Esophagus squamous epithelium (tissue), 5 donors: ENCODE measurements at regions not wholly inside any gene's neighbourhood (a gene's known extent, or its start where the extent isn't known, plus 50 kb on each side); places are given as distances from the start of the nearest gene placed in this dataset.
"Not testable (repeated sequence)": the region's sequence is repeated elsewhere in the genome, so short reads cannot be mapped to it uniquely, and the experiment has no call there.

ENCODE experiments used
- DNase-seq: peaks from one replicate; lab custom pipeline; 2025; lab: John Stamatoyannopoulos, UW
- H3K27ac ChIP-seq, 4 donors: fragments of 200-600 bp; sonication (generic); one replicate each; pipeline ENCODE4 v1.5.1; 2016 to 2019; ENCODE audit warnings: mild to moderate bottlenecking in 1 of 4
- H3K27me3 ChIP-seq, 4 donors: fragments of 200-600 bp; sonication (generic); 1 replicate in 3 of 4; 2 replicates in 1 of 4; pipeline versions ENCODE4 v1.5.1 to v1.6.0; 2017 to 2021; ENCODE audit warnings: antibody characterized with exemption in 1 of 4
- H3K36me3 ChIP-seq, 3 donors: fragments of 200-600 bp; sonication (generic); one replicate each; pipeline ENCODE4 v1.5.1; 2016 to 2019
- H3K4me1 ChIP-seq, 3 donors: fragments of 200-600 bp; sonication (generic); one replicate each; pipeline ENCODE4 v1.5.1; 2017 to 2019
- H3K4me3 ChIP-seq, 4 donors: fragments of 200-600 bp; sonication (generic); 1 replicate in 3 of 4; 2 replicates in 1 of 4; pipeline ENCODE4 v1.5.1; 2016 to 2019; ENCODE audit warnings: mild to moderate bottlenecking in 2 of 4, moderate library complexity in 1 of 4
- H3K9me3 ChIP-seq, 3 donors: fragments of 200-600 bp; sonication (generic); one replicate each; pipeline ENCODE4 v1.5.1; 2016 to 2019
- POLR2A ChIP-seq, 4 donors: fragments of 450-650 bp; IDR thresholded peaks; one replicate each; pipeline ENCODE4 v1.6.1; 2017; ENCODE audit warnings: antibody characterized with exemption in 4 of 4, mild to moderate bottlenecking in 4 of 4, moderate library complexity in 3 of 4
- WGBS, 2 donors: methylation state at CpG; one replicate each; pipeline ENCODE4 v1.1.5; 2018; 5-methylcytosine and 5-hydroxymethylcytosine counted together
- intact Hi-C: fragments of 100-400 bp; cut with DNase I; formaldehyde crosslinking; loops from one replicate; pipeline ENCODE4 v1.15.0; 2022
- TF ChIP-seq, protein P1 (sequence below), 6 experiments: fragments of 450-650 bp in 4 of 6; fragments of 200-600 bp in 2 of 6; sonication (generic) in 2 of 6; IDR thresholded peaks; one replicate each; pipeline ENCODE4 v1.5.1; 2016 to 2019; ENCODE audit warnings: antibody characterized with exemption in 6 of 6, mild to moderate bottlenecking in 4 of 6, moderate library complexity in 4 of 6
- donor health status: DM: yes; HTN: yes; CAD: no.

DNA sequence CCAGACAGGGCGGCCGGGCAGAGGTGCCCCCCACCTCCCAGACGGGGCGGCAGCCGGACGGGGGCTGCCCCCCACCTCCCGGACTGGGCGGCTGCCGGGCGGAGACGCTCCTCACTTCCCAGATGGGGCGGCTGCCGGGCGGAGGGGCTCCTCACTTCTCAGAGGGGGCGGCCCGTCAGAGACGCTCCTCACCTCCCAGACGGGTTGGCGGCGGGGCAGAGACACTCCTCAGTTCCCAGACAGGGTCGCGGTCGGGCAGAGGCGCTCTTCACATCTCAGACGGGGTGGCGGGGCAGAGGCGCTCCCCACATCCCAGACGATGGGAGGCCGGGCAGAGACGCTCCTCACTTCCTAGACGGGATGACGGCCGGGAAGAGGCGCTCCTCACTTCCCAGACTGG lies 68.5 kb upstream of the GPC4 start:
- H3K4me1 ChIP-seq, intact Hi-C loops, H3K36me3 ChIP-seq, H3K27ac ChIP-seq, H3K4me3 ChIP-seq, H3K27me3 ChIP-seq, DNase-seq, H3K9me3 ChIP-seq: not testable (repeated sequence)
- WGBS, 2 donors = no CpG with 5 or more reads among the region's 34 CpGs

DNA sequence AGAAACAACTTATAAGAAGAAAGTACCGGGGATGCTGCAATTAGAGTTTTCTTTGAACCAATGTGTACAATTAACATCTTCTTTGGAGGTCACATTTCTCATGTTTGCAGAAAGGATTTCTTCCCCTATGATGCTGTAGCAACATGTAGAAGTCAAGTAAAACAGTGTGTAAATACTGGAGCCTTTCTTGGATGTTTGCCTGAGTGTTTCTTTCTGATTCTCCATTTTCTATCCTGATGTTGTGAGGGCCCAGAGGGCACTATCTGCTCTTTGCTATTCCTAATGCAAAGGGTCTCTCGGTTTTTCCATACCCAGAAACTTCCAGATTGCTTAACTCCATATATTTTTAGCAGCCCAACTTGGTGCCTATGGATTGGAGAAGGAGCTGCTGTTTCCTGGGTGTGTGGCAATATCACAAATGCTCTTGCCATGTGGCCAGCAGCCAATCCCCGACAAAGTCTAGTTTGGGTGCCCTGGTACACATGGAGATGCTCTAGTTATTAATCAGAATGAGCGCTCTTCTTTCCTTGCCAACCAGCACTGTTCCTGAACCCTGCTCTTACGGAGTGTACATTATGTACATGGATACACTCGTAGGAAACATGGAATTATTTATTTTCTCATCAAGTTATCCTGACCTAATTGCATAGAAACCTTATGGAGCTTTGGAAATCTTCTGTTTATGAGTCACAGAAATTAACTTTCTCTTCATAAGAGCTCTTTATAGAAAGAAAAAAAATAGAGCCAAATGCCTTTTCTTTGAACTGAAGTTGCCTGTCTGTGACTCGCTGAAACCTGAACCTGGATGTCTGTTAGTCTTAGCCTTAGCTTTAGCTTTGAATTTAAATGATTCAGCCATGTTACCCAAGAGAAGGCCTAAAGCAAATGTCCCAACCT lies 67.0 kb upstream of the GPC4 start:
- Histone ChIP-seq H3K27ac (peak overlapping the region in 1 of 4 donors; percentile 50), H3K9me3 (no peaks in the 10 kb centered on the region), H3K4me1 (no peaks in the 10 kb centered on the region), H3K4me3 (no peak overlapping the region), H3K27me3 (no peaks in the 10 kb centered on the region), H3K36me3 (no peaks in the 10 kb centered on the region)
- intact Hi-C loops = no loop called here
- no peak for DNase-seq
- TF ChIP-seq, protein P1, sequence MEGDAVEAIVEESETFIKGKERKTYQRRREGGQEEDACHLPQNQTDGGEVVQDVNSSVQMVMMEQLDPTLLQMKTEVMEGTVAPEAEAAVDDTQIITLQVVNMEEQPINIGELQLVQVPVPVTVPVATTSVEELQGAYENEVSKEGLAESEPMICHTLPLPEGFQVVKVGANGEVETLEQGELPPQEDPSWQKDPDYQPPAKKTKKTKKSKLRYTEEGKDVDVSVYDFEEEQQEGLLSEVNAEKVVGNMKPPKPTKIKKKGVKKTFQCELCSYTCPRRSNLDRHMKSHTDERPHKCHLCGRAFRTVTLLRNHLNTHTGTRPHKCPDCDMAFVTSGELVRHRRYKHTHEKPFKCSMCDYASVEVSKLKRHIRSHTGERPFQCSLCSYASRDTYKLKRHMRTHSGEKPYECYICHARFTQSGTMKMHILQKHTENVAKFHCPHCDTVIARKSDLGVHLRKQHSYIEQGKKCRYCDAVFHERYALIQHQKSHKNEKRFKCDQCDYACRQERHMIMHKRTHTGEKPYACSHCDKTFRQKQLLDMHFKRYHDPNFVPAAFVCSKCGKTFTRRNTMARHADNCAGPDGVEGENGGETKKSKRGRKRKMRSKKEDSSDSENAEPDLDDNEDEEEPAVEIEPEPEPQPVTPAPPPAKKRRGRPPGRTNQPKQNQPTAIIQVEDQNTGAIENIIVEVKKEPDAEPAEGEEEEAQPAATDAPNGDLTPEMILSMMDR (IDR thresholded peaks at IDR 0.05) = no peak
- TF ChIP-seq POLR2A (IDR thresholded peaks at IDR 0.05) = no peak
- WGBS, 2 donors = 19 to 38% methylated on average over 5 to 7 of the region's 7 CpGs

DNA sequence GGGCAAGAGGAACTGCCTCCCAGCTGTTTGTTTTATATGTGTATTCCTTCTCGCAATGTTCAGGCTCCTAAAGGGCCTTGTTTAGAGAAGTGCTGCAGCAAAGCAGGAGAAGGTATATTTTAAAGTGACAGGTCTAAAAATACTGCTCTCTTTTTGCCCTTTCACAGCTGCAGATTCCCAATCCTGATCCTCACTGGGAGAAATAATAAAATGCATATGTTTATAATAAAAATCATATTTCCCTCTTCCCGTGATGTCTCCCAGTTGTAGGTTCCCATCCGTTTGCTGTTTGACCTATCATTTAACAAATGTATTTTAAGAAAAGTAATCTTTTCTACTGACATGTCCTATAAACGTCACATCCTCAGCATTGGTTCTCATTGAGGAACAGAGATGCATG lies 62.7 kb upstream of the GPC4 start:
- no peak overlapping the region for H3K4me3 ChIP-seq
- H3K4me1 ChIP-seq = no peaks in the 10 kb centered on the region
- intact Hi-C loops = no loop called here
- no peaks in the 10 kb centered on the region for H3K9me3 ChIP-seq
- no peak overlapping the region for H3K27ac ChIP-seq
- 55 to 60% methylated on average over 4 of the region's 4 CpGs for WGBS, 2 donors
- H3K27me3 ChIP-seq = no peaks in the 10 kb centered on the region
- no peaks in the 10 kb centered on the region for H3K36me3 ChIP-seq
- no peak for TF ChIP-seq POLR2A (IDR thresholded peaks at IDR 0.05)
- TF ChIP-seq, protein P1 (IDR thresholded peaks at IDR 0.05) = no peak
- no peak for DNase-seq

DNA sequence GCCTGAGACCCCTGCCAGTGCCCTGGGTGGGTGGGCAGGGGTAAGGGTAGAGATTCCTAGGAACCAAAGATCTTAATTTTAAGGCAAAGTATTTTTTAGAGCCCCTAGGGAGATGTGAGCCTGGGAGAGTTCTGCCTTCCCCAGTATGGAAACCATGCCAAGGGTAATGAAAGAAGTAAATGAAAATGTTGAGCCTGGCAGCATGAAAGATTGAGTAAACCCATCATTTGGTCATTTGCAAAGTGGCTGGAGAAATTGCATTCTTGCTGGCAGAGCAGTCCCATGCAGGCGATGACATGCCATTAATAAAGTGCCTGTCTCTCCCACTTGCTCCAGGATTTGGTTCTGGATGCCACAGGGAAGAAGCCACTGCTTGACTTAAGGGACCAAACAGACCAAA lies 60.7 kb upstream of the GPC4 start:
- no peaks in the 10 kb centered on the region for H3K9me3 ChIP-seq
- no peaks in the 10 kb centered on the region for H3K27me3 ChIP-seq
- TF ChIP-seq POLR2A (IDR thresholded peaks at IDR 0.05) = no peak
- TF ChIP-seq, protein P1 (IDR thresholded peaks at IDR 0.05) = no peak
- DNase-seq = no peak
- 58% methylated on average over 1 of the region's 1 CpG; no CpG with 5 or more reads in 1 of the 2 donors for WGBS, 2 donors
- H3K4me1 ChIP-seq = no peaks in the 10 kb centered on the region
- peak overlapping the region in 2 of 4 donors; percentile 2 to 66 for H3K27ac ChIP-seq
- H3K36me3 ChIP-seq = no peaks in the 10 kb centered on the region
- no peak overlapping the region for H3K4me3 ChIP-seq
- intact Hi-C loops = no loop called here

DNA sequence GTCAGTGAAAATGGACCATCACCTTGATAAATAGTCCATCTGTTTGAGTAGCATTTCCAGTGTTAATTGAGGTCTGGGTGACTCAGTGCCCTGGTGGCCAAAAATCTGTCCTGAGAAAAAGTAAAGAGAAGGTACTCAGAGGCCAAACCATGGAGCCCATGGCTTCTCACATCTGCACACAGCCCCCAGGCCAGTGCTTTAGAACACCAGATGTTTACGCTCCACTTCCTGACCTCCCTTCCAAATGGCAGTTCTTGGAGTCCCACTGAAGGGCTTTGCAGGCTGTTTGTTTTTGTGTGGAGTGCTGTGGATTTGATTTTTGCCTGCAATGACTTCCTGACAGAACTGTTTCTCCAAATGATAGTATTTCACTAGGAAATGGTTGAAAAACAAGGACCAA lies 60.2 kb upstream of the GPC4 start:
- peak overlapping the region in 2 of 4 donors; percentile 2 to 66 for H3K27ac ChIP-seq
- 43 to 82% methylated on average over 1 of the region's 1 CpG for WGBS, 2 donors
- no peaks in the 10 kb centered on the region for H3K36me3 ChIP-seq
- TF ChIP-seq, protein P1 (IDR thresholded peaks at IDR 0.05) = no peak
- TF ChIP-seq POLR2A (IDR thresholded peaks at IDR 0.05) = no peak
- intact Hi-C loops = no loop called here
- no peaks in the 10 kb centered on the region for H3K27me3 ChIP-seq
- no peak for DNase-seq
- no peaks in the 10 kb centered on the region for H3K9me3 ChIP-seq
- H3K4me3 ChIP-seq = no peak overlapping the region
- no peaks in the 10 kb centered on the region for H3K4me1 ChIP-seq
